ENCODE measurements at regions not wholly inside any gene's neighbourhood (a gene's known extent, or its start where the extent isn't known, plus 50 kb on each side); places are given as distances from the start of the nearest gene placed in this dataset.

DNA sequence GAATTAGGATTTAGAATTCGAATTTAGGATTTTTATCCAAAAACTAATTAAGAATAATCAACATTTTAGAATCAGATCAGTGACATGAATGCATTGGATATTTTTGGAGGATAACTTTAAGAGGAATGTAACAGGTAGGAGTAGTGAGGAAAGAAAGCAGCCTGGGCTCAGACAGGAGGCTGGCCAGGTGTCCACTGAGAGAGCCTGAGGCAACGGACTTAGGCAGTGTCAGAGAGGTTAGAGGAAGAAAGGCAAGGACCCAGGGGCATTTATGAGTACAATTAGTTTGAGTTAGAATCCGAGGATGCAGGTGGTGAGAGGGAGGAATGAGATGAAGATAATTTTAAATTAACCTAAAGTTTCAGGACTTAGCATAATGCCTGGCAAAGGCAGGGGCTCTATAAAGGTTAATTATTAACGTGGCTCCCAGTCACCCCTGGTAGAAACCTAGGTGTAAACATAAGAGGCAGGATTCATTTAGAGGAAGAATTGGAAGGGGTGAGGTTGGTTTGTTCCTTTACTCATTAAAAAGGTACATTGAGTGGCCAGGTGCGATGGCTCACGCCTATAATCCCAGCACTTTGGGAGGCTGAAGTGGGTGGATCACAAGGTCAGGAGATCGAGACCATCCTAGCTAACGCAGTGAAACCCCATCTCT, 507.1 kb downstream of the TMEM182 start:
- no peak overlapping the region for H3K27ac ChIP-seq (ENCODE audit: low read depth, low read length)
- H3K4me1 ChIP-seq (ENCODE audit: control insufficient read depth, insufficient read depth, low read length) = no peaks in the 10 kb centered on the region
- no peaks in the 10 kb centered on the region for H3K27me3 ChIP-seq (ENCODE audit: control insufficient read depth, insufficient read depth, low read length)
- peaks cover 8% of the 10 kb centered on the region for H3K9me3 ChIP-seq (ENCODE audit: control insufficient read depth, insufficient read depth, low read depth, low read length)
- H3K4me3 ChIP-seq (ENCODE audit: low read depth, low read length) = no peak overlapping the region
- no peaks in the 10 kb centered on the region for H3K36me3 ChIP-seq (ENCODE audit: control insufficient read depth, insufficient read depth, low read length)
- no peak overlapping the region for H3K9ac ChIP-seq (ENCODE audit: low read length)

- H3K36me3 ChIP-seq (ENCODE audit: control insufficient read depth, insufficient read depth, low read length) = no peaks in the 10 kb centered on the region
- no peak overlapping the region for H3K9ac ChIP-seq (ENCODE audit: low read length)
- peaks cover 13% of the 10 kb centered on the region for H3K9me3 ChIP-seq (ENCODE audit: control insufficient read depth, insufficient read depth, low read depth, low read length)
- H3K4me1 ChIP-seq (ENCODE audit: control insufficient read depth, insufficient read depth, low read length) = no peaks in the 10 kb centered on the region
- no peak overlapping the region for H3K27ac ChIP-seq (ENCODE audit: low read depth, low read length)
- no peak overlapping the region for H3K4me3 ChIP-seq (ENCODE audit: low read depth, low read length)
- no peaks in the 10 kb centered on the region for H3K27me3 ChIP-seq (ENCODE audit: control insufficient read depth, insufficient read depth, low read length)
These were observed 515.0 kb downstream of the TMEM182 start for GRCh38 chr2:103276869-103277268.

- no peak overlapping the region for H3K4me3 ChIP-seq (ENCODE audit: low read depth, low read length)
- H3K36me3 ChIP-seq (ENCODE audit: control insufficient read depth, insufficient read depth, low read length) = no peaks in the 10 kb centered on the region
- no peak overlapping the region for H3K27ac ChIP-seq (ENCODE audit: low read depth, low read length)
- no peak overlapping the region for H3K9ac ChIP-seq (ENCODE audit: low read length)
- no peaks in the 10 kb centered on the region for H3K9me3 ChIP-seq (ENCODE audit: control insufficient read depth, insufficient read depth, low read depth, low read length)
- no peaks in the 10 kb centered on the region for H3K27me3 ChIP-seq (ENCODE audit: control insufficient read depth, insufficient read depth, low read length)
- H3K4me1 ChIP-seq (ENCODE audit: control insufficient read depth, insufficient read depth, low read length) = peaks cover 11% of the 10 kb centered on the region
These were observed 522.9 kb downstream of the TMEM182 start for GRCh38 chr2:103284750-103285149.

- H3K9me3 ChIP-seq (ENCODE audit: control insufficient read depth, insufficient read depth, low read depth, low read length) = no peaks in the 10 kb centered on the region
- H3K4me1 ChIP-seq (ENCODE audit: control insufficient read depth, insufficient read depth, low read length) = peaks cover 11% of the 10 kb centered on the region
- H3K9ac ChIP-seq (ENCODE audit: low read length) = no peak overlapping the region
- no peak overlapping the region for H3K4me3 ChIP-seq (ENCODE audit: low read depth, low read length)
- H3K27ac ChIP-seq (ENCODE audit: low read depth, low read length) = no peak overlapping the region
- H3K36me3 ChIP-seq (ENCODE audit: control insufficient read depth, insufficient read depth, low read length) = no peaks in the 10 kb centered on the region
- H3K27me3 ChIP-seq (ENCODE audit: control insufficient read depth, insufficient read depth, low read length) = no peaks in the 10 kb centered on the region
These were observed 523.5 kb downstream of the TMEM182 start for GRCh38 chr2:103285354-103285753.

GRCh38 chr2:103287746-103288145, 525.9 kb downstream of the TMEM182 start:
- Histone ChIP-seq H3K27me3 (ENCODE audit: control insufficient read depth, insufficient read depth, low read length) (no peaks in the 10 kb centered on the region), H3K9me3 (ENCODE audit: control insufficient read depth, insufficient read depth, low read depth, low read length) (no peaks in the 10 kb centered on the region), H3K36me3 (ENCODE audit: control insufficient read depth, insufficient read depth, low read length) (no peaks in the 10 kb centered on the region), H3K4me3 (ENCODE audit: low read depth, low read length) (no peak overlapping the region), H3K4me1 (ENCODE audit: control insufficient read depth, insufficient read depth, low read length) (peaks cover 12% of the 10 kb centered on the region), H3K9ac (ENCODE audit: low read length) (no peak overlapping the region), H3K27ac (ENCODE audit: low read depth, low read length) (no peak overlapping the region)

- no peaks in the 10 kb centered on the region for H3K27me3 ChIP-seq (ENCODE audit: control insufficient read depth, insufficient read depth, low read length)
- H3K4me1 ChIP-seq (ENCODE audit: control insufficient read depth, insufficient read depth, low read length) = peaks cover 22% of the 10 kb centered on the region
- no peak overlapping the region for H3K4me3 ChIP-seq (ENCODE audit: low read depth, low read length)
- no peaks in the 10 kb centered on the region for H3K36me3 ChIP-seq (ENCODE audit: control insufficient read depth, insufficient read depth, low read length)
- H3K27ac ChIP-seq (ENCODE audit: low read depth, low read length) = no peak overlapping the region
- H3K9ac ChIP-seq (ENCODE audit: low read length) = no peak overlapping the region
- H3K9me3 ChIP-seq (ENCODE audit: control insufficient read depth, insufficient read depth, low read depth, low read length) = no peaks in the 10 kb centered on the region
These were observed 526.9 kb downstream of the TMEM182 start for GRCh38 chr2:103288696-103289095.

- H3K9me3 ChIP-seq (ENCODE audit: control insufficient read depth, insufficient read depth, low read depth, low read length) = no peaks in the 10 kb centered on the region
- H3K4me3 ChIP-seq (ENCODE audit: low read depth, low read length) = no peak overlapping the region
- H3K27ac ChIP-seq (ENCODE audit: low read depth, low read length) = no peak overlapping the region
- H3K27me3 ChIP-seq (ENCODE audit: control insufficient read depth, insufficient read depth, low read length) = no peaks in the 10 kb centered on the region
- H3K9ac ChIP-seq (ENCODE audit: low read length) = no peak overlapping the region
- H3K36me3 ChIP-seq (ENCODE audit: control insufficient read depth, insufficient read depth, low read length) = no peaks in the 10 kb centered on the region
- peaks cover 26% of the 10 kb centered on the region for H3K4me1 ChIP-seq (ENCODE audit: control insufficient read depth, insufficient read depth, low read length)
These were observed 527.4 kb downstream of the TMEM182 start for GRCh38 chr2:103289105-103289725.

DNA sequence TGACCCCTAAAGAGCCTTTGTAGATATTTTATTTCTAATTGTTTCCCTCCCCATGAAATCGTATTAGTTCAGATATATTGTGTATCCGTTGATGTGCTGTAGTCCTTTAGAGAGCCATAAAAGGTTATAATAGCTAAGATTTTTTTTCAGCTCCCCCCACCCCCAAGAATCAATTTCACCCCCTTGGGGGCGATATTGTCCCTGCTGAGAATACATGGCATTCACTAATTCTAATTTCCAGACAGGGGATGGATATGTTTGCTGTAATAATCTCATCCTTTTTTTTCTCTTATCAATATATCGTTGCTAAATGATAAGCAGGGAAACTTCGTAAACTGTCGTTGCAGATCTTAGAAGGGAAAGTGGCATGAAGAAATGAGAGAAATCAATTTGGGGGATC, 530.7 kb downstream of the TMEM182 start:
- no peak overlapping the region for H3K27ac ChIP-seq (ENCODE audit: low read depth, low read length)
- H3K9ac ChIP-seq (ENCODE audit: low read length) = no peak overlapping the region
- no peaks in the 10 kb centered on the region for H3K36me3 ChIP-seq (ENCODE audit: control insufficient read depth, insufficient read depth, low read length)
- H3K27me3 ChIP-seq (ENCODE audit: control insufficient read depth, insufficient read depth, low read length) = no peaks in the 10 kb centered on the region
- peaks cover 35% of the 10 kb centered on the region for H3K4me1 ChIP-seq (ENCODE audit: control insufficient read depth, insufficient read depth, low read length)
- no peaks in the 10 kb centered on the region for H3K9me3 ChIP-seq (ENCODE audit: control insufficient read depth, insufficient read depth, low read depth, low read length)
- no peak overlapping the region for H3K4me3 ChIP-seq (ENCODE audit: low read depth, low read length)

DNA sequence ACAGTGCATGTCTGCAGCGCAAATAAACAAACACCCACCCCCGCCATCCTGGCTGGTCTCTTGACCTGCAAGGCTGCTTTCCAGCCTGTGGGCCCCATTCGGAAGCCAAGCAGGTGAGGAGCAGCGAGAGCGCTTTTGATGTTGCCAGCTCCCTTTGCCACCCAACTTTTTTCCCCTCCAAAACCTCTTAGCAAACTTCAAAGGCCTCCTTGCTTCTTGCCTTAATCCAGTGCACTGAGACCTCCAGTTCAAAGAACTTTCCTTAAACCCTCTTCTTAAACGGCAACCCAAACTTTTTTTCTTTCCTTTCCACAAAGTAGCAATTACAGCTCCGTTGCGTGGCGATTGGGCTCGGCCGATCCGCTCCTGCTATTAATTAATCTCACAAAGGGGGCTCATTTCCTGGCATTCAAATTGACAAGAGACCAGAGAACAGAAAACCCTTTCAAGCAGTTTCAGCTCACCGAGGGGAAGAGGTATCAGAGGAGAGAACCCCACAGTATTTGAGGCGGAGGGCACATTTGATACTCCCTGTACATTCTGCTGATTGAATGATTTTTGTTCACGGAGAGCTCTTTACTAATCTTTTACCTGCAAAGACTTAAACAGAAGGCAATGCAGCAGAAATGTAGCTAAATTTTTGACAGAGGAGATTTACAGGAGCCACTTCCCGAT, 531.4 kb downstream of the TMEM182 start:
- H3K9me3 ChIP-seq (ENCODE audit: control insufficient read depth, insufficient read depth, low read depth, low read length) = no peaks in the 10 kb centered on the region
- 0 out of 2 replicates have a peak overlapping the region, but pooled peaks have one; percentile 3 for H3K27ac ChIP-seq (ENCODE audit: low read depth, low read length)
- no peaks in the 10 kb centered on the region for H3K36me3 ChIP-seq (ENCODE audit: control insufficient read depth, insufficient read depth, low read length)
- H3K4me3 ChIP-seq (ENCODE audit: low read depth, low read length) = 0 out of 2 replicates have a peak overlapping the region, but pooled peaks have one; percentile 4
- peaks cover 35% of the 10 kb centered on the region for H3K4me1 ChIP-seq (ENCODE audit: control insufficient read depth, insufficient read depth, low read length)
- no peak overlapping the region for H3K9ac ChIP-seq (ENCODE audit: low read length)
- no peaks in the 10 kb centered on the region for H3K27me3 ChIP-seq (ENCODE audit: control insufficient read depth, insufficient read depth, low read length)

GRCh38 chr2:103293742-103294077, 531.9 kb downstream of the TMEM182 start:
- Histone ChIP-seq H3K9me3 (ENCODE audit: control insufficient read depth, insufficient read depth, low read depth, low read length) (no peaks in the 10 kb centered on the region), H3K9ac (ENCODE audit: low read length) (no peak overlapping the region), H3K27ac (ENCODE audit: low read depth, low read length) (no peak overlapping the region), H3K4me1 (ENCODE audit: control insufficient read depth, insufficient read depth, low read length) (peaks cover 35% of the 10 kb centered on the region), H3K27me3 (ENCODE audit: control insufficient read depth, insufficient read depth, low read length) (no peaks in the 10 kb centered on the region), H3K4me3 (ENCODE audit: low read depth, low read length) (no peak overlapping the region), H3K36me3 (ENCODE audit: control insufficient read depth, insufficient read depth, low read length) (no peaks in the 10 kb centered on the region)

DNA sequence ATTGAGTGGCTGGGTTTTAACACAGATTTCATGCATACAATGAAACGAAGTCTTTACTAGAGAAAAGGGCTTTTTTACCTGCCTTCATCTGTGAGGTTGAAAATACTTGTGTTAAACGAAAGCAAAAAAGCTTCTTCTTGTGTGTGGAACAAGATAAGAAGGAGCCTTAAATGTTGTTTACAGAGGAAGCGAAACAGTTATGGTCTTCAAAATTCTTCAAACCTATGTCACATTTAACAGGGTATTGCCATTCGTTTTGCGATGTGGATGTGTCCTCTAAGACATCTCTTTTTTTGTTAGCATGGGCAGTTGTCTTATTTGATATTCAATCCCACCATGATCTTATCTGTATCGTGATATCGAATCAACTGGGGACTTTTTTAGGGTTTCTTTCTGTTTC, 532.6 kb downstream of the TMEM182 start:
- H3K27me3 ChIP-seq (ENCODE audit: control insufficient read depth, insufficient read depth, low read length) = no peaks in the 10 kb centered on the region
- H3K36me3 ChIP-seq (ENCODE audit: control insufficient read depth, insufficient read depth, low read length) = no peaks in the 10 kb centered on the region
- H3K4me3 ChIP-seq (ENCODE audit: low read depth, low read length) = no peak overlapping the region
- H3K27ac ChIP-seq (ENCODE audit: low read depth, low read length) = no peak overlapping the region
- no peaks in the 10 kb centered on the region for H3K9me3 ChIP-seq (ENCODE audit: control insufficient read depth, insufficient read depth, low read depth, low read length)
- peaks cover 28% of the 10 kb centered on the region for H3K4me1 ChIP-seq (ENCODE audit: control insufficient read depth, insufficient read depth, low read length)
- H3K9ac ChIP-seq (ENCODE audit: low read length) = no peak overlapping the region
